Adrenal gland (tissue), 9 donors: ENCODE measurements at regions not wholly inside any gene's neighbourhood (a gene's known extent, or its start where the extent isn't known, plus 50 kb on each side); places are given as distances from the start of the nearest gene placed in this dataset.

Source experiments
- DNase-seq, 7 donors: peaks; one replicate each; pipeline ENCODE4 v3.0.0-alpha.2; 2019 to 2020
- H3K27ac ChIP-seq, 5 donors: fragments of 200-600 bp; sonication (generic) in 4 of 5; 1 replicate in 3 of 5; 2 replicates in 2 of 5; pipeline versions ENCODE4 v1.5.1 to v1.8.0; 2016 to 2020; ENCODE audit warnings: mild to moderate bottlenecking in 1 of 5
- H3K27me3 ChIP-seq: fragments of 200-600 bp; 2 replicates; pipeline ENCODE4 v1.8.0; 2021
- H3K36me3 ChIP-seq, 2 donors: fragments of 200-600 bp; replicated peaks in 1 of 2; 1 replicate in 1 of 2; 2 replicates in 1 of 2; pipeline versions ENCODE4 v1.5.1 to v1.8.0; 2018 to 2022
- H3K4me1 ChIP-seq, 2 donors: fragments of 200-600 bp; replicated peaks in 1 of 2; 1 replicate in 1 of 2; 2 replicates in 1 of 2; pipeline versions ENCODE4 v1.5.1 to v1.8.0; 2018 to 2021
- H3K4me3 ChIP-seq, 4 donors: fragments of 200-600 bp; sonication (generic) in 3 of 4; one replicate each; pipeline ENCODE4 v1.5.1; 2016 to 2018
- H3K9me3 ChIP-seq, 3 donors: fragments of 200-600 bp; sonication (generic) in 1 of 3; replicated peaks in 1 of 3; 1 replicate in 2 of 3; 2 replicates in 1 of 3; pipeline versions ENCODE4 v1.5.1 to v1.8.0; 2016 to 2021
- POLR2A ChIP-seq, 2 donors: fragments of 450-650 bp; IDR thresholded peaks; one replicate each; pipeline ENCODE4 v1.6.1; 2017; ENCODE audit warnings: antibody characterized with exemption in 2 of 2, mild to moderate bottlenecking in 2 of 2, moderate library complexity in 1 of 2
- WGBS, 4 donors: extraction: QIAGEN DNeasy Blood & Tissue Kit in 2 of 4; methylation state at CpG; one replicate each; pipeline versions ENCODE4 v1.1.5 to v1.1.7; 2013 to 2017; 5-methylcytosine and 5-hydroxymethylcytosine counted together
- intact Hi-C, 2 donors: fragments of 100-400 bp; cut with DNase I; formaldehyde crosslinking; loops; one replicate each; pipeline versions ENCODE4 v1.14.1 to v1.15.0; 2022 to 2023
- TF ChIP-seq, protein P1 (sequence below), 6 experiments: fragments of 450-650 bp in 4 of 6; fragments of 200-600 bp in 2 of 6; sonication (generic) in 1 of 6; IDR thresholded peaks; 1 replicate in 5 of 6; 2 replicates in 1 of 6; pipeline versions ENCODE4 v1.5.1 to v1.8.0; 2016 to 2021; ENCODE audit warnings: antibody characterized with exemption in 6 of 6, mild to moderate bottlenecking in 2 of 6, moderate library complexity in 1 of 6
- donor health status: healthy with polysubstance abuse.
- donor health status: Bipolar disorder and iron deficiency.
- donor health status: DM: yes; HTN: yes; CAD: no.
- donor health status: DM: no; HTN: no; CAD: no.
- donor health status: DM: no; HTN: no; CAD: no.

GRCh38 chr17:70655176-70655958 is 486.0 kb downstream of the KCNJ2 start:
- H3K27me3 ChIP-seq: no peaks in the 10 kb centered on the region
- no peaks in the 10 kb centered on the region for H3K4me1 ChIP-seq
- intact Hi-C loops: no loop called here
- H3K36me3 ChIP-seq: no peaks in the 10 kb centered on the region
- H3K27ac ChIP-seq: no peak overlapping the region
- peaks cover 0 to 4% (median 0%) of the 10 kb centered on the region in 3 donors for H3K9me3 ChIP-seq
- 72 to 88% (median 81%) methylated on average over 2 of the region's 2 CpGs for WGBS, 4 donors
- H3K4me3 ChIP-seq: no peak overlapping the region
- TF ChIP-seq, protein P1, sequence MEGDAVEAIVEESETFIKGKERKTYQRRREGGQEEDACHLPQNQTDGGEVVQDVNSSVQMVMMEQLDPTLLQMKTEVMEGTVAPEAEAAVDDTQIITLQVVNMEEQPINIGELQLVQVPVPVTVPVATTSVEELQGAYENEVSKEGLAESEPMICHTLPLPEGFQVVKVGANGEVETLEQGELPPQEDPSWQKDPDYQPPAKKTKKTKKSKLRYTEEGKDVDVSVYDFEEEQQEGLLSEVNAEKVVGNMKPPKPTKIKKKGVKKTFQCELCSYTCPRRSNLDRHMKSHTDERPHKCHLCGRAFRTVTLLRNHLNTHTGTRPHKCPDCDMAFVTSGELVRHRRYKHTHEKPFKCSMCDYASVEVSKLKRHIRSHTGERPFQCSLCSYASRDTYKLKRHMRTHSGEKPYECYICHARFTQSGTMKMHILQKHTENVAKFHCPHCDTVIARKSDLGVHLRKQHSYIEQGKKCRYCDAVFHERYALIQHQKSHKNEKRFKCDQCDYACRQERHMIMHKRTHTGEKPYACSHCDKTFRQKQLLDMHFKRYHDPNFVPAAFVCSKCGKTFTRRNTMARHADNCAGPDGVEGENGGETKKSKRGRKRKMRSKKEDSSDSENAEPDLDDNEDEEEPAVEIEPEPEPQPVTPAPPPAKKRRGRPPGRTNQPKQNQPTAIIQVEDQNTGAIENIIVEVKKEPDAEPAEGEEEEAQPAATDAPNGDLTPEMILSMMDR (IDR thresholded peaks at IDR 0.05): no peak
- TF ChIP-seq POLR2A (IDR thresholded peaks at IDR 0.05): no peak
- no peak for DNase-seq

DNA sequence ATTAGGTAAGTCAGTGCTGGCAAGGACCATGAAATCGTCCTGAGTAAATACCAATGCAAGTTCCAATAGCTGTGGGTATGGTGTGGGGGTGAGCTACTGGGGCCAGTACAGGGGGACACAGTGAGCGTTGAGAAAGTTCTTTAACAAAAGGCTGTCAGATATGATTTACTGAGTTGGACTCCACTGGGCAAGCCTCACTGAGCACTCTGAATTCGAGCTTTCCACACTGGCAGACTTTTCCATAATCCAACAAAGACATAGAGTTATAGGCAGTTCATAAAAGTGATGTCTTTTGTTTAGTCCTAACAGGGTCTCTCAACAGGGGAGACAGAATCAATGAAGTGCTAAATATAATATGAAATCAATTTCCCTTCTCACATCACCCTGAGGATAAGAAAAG is 489.0 kb downstream of the KCNJ2 start:
- Histone ChIP-seq H3K9me3 (no peaks in the 10 kb centered on the region), H3K27me3 (no peaks in the 10 kb centered on the region), H3K4me1 (no peaks in the 10 kb centered on the region), H3K36me3 (no peaks in the 10 kb centered on the region), H3K4me3 (no peak overlapping the region), H3K27ac (no peak overlapping the region)
- WGBS, 4 donors: 71 to 73% (median 72%) methylated on average over 3 of the region's 3 CpGs
- no peak for TF ChIP-seq POLR2A (IDR thresholded peaks at IDR 0.05)
- TF ChIP-seq, protein P1 (IDR thresholded peaks at IDR 0.05): no peak
- intact Hi-C loops: no loop called here
- DNase-seq: no peak

GRCh38 chr17:70658840-70659239 is 489.5 kb downstream of the KCNJ2 start:
- intact Hi-C loops: no loop called here
- 65 to 76% (median 72%) methylated on average over 2 of the region's 2 CpGs for WGBS, 4 donors
- DNase-seq: no peak
- H3K27ac ChIP-seq: no peak overlapping the region
- H3K9me3 ChIP-seq: no peaks in the 10 kb centered on the region
- H3K4me1 ChIP-seq: no peaks in the 10 kb centered on the region
- no peaks in the 10 kb centered on the region for H3K36me3 ChIP-seq
- TF ChIP-seq POLR2A (IDR thresholded peaks at IDR 0.05): no peak
- TF ChIP-seq, protein P1 (IDR thresholded peaks at IDR 0.05): no peak
- no peaks in the 10 kb centered on the region for H3K27me3 ChIP-seq
- no peak overlapping the region for H3K4me3 ChIP-seq

GRCh38 chr17:70661342-70662222 is 492.2 kb downstream of the KCNJ2 start:
- DNase-seq: no peak
- Histone ChIP-seq H3K4me3 (no peak overlapping the region), H3K9me3 (no peaks in the 10 kb centered on the region), H3K27me3 (no peaks in the 10 kb centered on the region), H3K36me3 (no peaks in the 10 kb centered on the region), H3K4me1 (no peaks in the 10 kb centered on the region), H3K27ac (no peak overlapping the region)
- WGBS, 4 donors: 65 to 74% (median 72%) methylated on average over 10 of the region's 10 CpGs
- intact Hi-C loops: no loop called here
- TF ChIP-seq, protein P1 (IDR thresholded peaks at IDR 0.05): no peak
- TF ChIP-seq POLR2A (IDR thresholded peaks at IDR 0.05): no peak
